ENCODE measurements at regions not wholly inside any gene's neighbourhood (a gene's known extent, or its start where the extent isn't known, plus 50 kb on each side); places are given as distances from the start of the nearest gene placed in this dataset.
"Not testable (repeated sequence)": the region's sequence is repeated elsewhere in the genome, so short reads cannot be mapped to it uniquely, and the experiment has no call there.

- DNase-seq (ENCODE audit: low read depth in 2 of 2) = no peak
These were observed 51.3 kb upstream of the BOD1 start for GRCh38 chr5:173667702-173668101.

- DNase-seq (ENCODE audit: low read depth in 2 of 2) = no peak
These were observed 51.9 kb upstream of the BOD1 start for GRCh38 chr5:173668245-173668800.

GRCh38 chr5:173668910-173669309 is 52.5 kb upstream of the BOD1 start:
- DNase-seq (ENCODE audit: low read depth in 2 of 2) = no peak

GRCh38 chr5:173669483-173669882 is 53.0 kb upstream of the BOD1 start:
- DNase-seq (ENCODE audit: low read depth in 2 of 2) = no peak

- no peak for DNase-seq (ENCODE audit: low read depth in 2 of 2)
These were observed 53.7 kb upstream of the BOD1 start for GRCh38 chr5:173670130-173670651.

GRCh38 chr5:173670791-173671120 is 54.3 kb upstream of the BOD1 start:
- no peak for DNase-seq (ENCODE audit: low read depth in 2 of 2)

GRCh38 chr5:173671121-173671949 is 54.9 kb upstream of the BOD1 start:
- no peak for DNase-seq (ENCODE audit: low read depth in 2 of 2)

- no peak for DNase-seq (ENCODE audit: low read depth in 2 of 2)
These were observed 55.7 kb upstream of the BOD1 start for GRCh38 chr5:173672166-173672565.

- DNase-seq (ENCODE audit: low read depth in 2 of 2) = no peak
These were observed 56.4 kb upstream of the BOD1 start for GRCh38 chr5:173672891-173673290.

GRCh38 chr5:173673295-173674101 is 57.0 kb upstream of the BOD1 start:
- DNase-seq (ENCODE audit: low read depth in 2 of 2) = no peak

- DNase-seq (ENCODE audit: low read depth in 2 of 2) = no peak
These were observed 59.0 kb upstream of the BOD1 start for GRCh38 chr5:173675287-173675996.

- DNase-seq (ENCODE audit: low read depth in 2 of 2) = no peak
These were observed 59.9 kb upstream of the BOD1 start for GRCh38 chr5:173676375-173676774.

- DNase-seq (ENCODE audit: low read depth in 2 of 2) = no peak
These were observed 60.7 kb upstream of the BOD1 start for GRCh38 chr5:173677125-173677672.

GRCh38 chr5:173679909-173680630 is 63.6 kb upstream of the BOD1 start:
- DNase-seq (ENCODE audit: low read depth in 2 of 2) = no peak

GRCh38 chr5:173680660-173681242 is 64.3 kb upstream of the BOD1 start:
- no peak for DNase-seq (ENCODE audit: low read depth in 2 of 2)

GRCh38 chr5:173682313-173682712 is 65.9 kb upstream of the BOD1 start:
- no peak for DNase-seq (ENCODE audit: low read depth in 2 of 2)

GRCh38 chr5:173684535-173684934 is 68.1 kb upstream of the BOD1 start:
- DNase-seq (ENCODE audit: low read depth in 2 of 2) = not testable (repeated sequence)

- DNase-seq (ENCODE audit: low read depth in 2 of 2) = no peak
These were observed 70.5 kb upstream of the BOD1 start for GRCh38 chr5:173686950-173687349.

- no peak for DNase-seq (ENCODE audit: low read depth in 2 of 2)
These were observed 72.3 kb upstream of the BOD1 start for GRCh38 chr5:173688703-173689102.

- no peak for DNase-seq (ENCODE audit: low read depth in 2 of 2)
These were observed 72.8 kb upstream of the BOD1 start for GRCh38 chr5:173689171-173689736.

All from stimulated activated CD4-positive, alpha-beta T cell treated with anti-CD3 and anti-CD28 coated beads, Interleukin-15, amount 100 ng/mL, for 48 hours (primary cell).